ENCODE measurements at regions not wholly inside any gene's neighbourhood (a gene's known extent, or its start where the extent isn't known, plus 50 kb on each side); places are given as distances from the start of the nearest gene placed in this dataset.

DNA sequence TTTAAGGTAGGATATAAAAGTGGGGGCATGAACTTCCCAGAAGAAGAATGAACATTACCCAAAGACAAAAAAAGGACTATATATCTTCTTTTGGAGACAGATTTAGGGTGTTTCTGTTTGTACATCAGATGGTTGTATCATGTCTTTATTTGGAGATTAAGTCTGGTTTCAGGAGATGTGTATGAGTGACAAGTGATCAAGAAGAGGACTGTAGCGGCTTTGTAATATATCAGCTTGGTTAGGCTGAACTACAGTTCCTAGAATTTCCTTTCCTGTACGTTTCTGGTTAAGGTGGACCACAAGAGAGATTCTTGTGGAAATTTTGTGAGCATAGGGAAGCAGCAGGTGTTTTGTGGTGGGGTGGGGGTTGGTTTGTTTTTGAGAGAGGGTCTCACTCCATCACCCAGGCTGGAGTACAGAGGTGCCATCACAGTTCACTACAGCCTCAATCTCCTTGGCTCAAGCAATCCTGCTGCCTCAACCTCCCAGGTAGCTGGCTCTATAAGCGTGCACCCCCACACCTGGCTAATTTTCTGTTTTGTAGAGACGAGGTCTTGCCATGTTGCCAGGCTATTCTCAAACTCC lies 287.1 kb upstream of the MGAT5 start:
- no peak for DNase-seq
- Mint-ChIP-seq H3K27ac (no peak overlapping the region), H3K36me3 (ENCODE audit: low read depth) (no peaks in the 10 kb centered on the region), H3K27me3 (ENCODE audit: low read depth, poor library complexity) (peaks cover 6% of the 10 kb centered on the region), H3K4me3 (no peak overlapping the region), H3K4me1 (no peaks in the 10 kb centered on the region), H3K9me3 (peaks cover 4% of the 10 kb centered on the region)
- TF ChIP-seq CTCF (IDR thresholded peaks at IDR 0.05), result no peak

DNA sequence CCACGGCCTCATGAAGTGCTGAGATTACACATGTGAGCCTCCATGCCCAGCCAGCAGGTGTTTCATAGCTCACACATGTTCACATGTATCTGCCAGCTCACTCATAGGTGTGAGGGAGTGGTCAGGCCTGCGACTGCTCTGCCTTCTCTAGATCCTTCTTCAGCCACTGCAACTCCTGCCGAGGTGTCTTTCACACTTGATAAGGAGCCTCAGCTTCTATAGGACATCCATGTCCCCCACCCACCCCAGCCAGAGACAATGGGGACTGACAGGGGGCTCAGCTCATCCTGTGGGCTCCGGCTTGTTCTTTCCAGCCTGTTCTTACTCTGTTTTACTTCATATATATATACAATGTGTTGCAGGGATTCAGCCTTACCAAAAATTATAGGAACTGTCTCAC lies 286.5 kb upstream of the MGAT5 start:
- H3K27me3 Mint-ChIP-seq (ENCODE audit: low read depth, poor library complexity), result peaks cover 6% of the 10 kb centered on the region
- H3K4me1 Mint-ChIP-seq, result no peaks in the 10 kb centered on the region
- H3K27ac Mint-ChIP-seq, result no peak overlapping the region
- peaks cover 4% of the 10 kb centered on the region for H3K9me3 Mint-ChIP-seq
- H3K36me3 Mint-ChIP-seq (ENCODE audit: low read depth), result no peaks in the 10 kb centered on the region
- H3K4me3 Mint-ChIP-seq, result no peak overlapping the region
- DNase-seq, result no peak
- TF ChIP-seq CTCF (IDR thresholded peaks at IDR 0.05), result no peak

GRCh38 chr2:133968446-133968845 lies 285.4 kb upstream of the MGAT5 start:
- no peak for DNase-seq
- H3K4me3 Mint-ChIP-seq, result no peak overlapping the region
- H3K27ac Mint-ChIP-seq, result no peak overlapping the region
- no peaks in the 10 kb centered on the region for H3K36me3 Mint-ChIP-seq (ENCODE audit: low read depth)
- no peak for TF ChIP-seq CTCF (IDR thresholded peaks at IDR 0.05)
- H3K4me1 Mint-ChIP-seq, result no peaks in the 10 kb centered on the region
- peaks cover under 1% of the 10 kb centered on the region for H3K9me3 Mint-ChIP-seq
- peaks cover 11% of the 10 kb centered on the region for H3K27me3 Mint-ChIP-seq (ENCODE audit: low read depth, poor library complexity)

DNA sequence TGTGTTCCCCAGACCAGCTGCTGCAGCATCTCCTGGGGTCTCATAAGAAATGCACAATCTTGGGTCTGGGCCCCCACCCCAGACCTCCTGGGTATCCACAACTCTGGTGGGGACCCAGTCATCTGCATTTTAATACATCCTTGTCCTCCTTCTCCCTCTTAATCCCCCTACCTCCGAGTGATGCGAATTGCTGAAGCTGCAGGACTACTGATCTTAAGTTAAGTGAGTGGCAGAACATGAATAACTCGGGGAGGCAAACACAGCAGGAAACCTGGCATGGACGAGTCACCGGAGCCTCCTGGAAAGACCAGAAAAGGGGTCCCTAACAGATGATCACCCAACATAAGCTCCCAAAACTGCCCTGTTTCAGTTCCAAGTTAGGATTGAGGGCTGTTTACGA lies 283.2 kb upstream of the MGAT5 start:
- no peak for TF ChIP-seq CTCF (IDR thresholded peaks at IDR 0.05)
- Mint-ChIP-seq H3K36me3 (ENCODE audit: low read depth) (no peaks in the 10 kb centered on the region), H3K9me3 (no peaks in the 10 kb centered on the region), H3K27me3 (ENCODE audit: low read depth, poor library complexity) (peaks cover 5% of the 10 kb centered on the region), H3K27ac (no peak overlapping the region), H3K4me3 (no peak overlapping the region), H3K4me1 (no peaks in the 10 kb centered on the region)
- DNase-seq, result no peak

DNA sequence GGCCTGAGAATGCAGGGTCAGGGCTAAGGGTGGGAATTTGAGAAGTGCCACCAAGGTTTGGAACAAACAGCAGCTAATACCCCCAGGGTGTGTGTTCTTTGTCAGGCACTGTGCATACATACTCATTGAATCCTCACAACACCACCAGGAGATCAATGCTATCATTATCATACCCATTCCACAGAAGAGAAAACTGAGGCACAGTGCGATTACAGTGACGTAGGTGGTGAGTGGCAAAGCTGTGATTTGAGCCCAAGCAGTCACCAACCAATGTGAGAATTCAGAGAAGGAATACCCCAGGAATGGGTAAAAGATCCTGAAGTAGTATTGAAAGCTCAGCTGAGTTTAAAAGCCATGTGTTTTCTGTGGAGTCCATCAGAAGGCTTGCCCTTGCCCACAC lies 281.6 kb upstream of the MGAT5 start:
- Mint-ChIP-seq H3K4me1 (no peaks in the 10 kb centered on the region), H3K36me3 (ENCODE audit: low read depth) (no peaks in the 10 kb centered on the region), H3K9me3 (no peaks in the 10 kb centered on the region), H3K27ac (no peak overlapping the region), H3K27me3 (ENCODE audit: low read depth, poor library complexity) (peaks cover 5% of the 10 kb centered on the region), H3K4me3 (no peak overlapping the region)
- no peak for DNase-seq
- TF ChIP-seq CTCF (IDR thresholded peaks at IDR 0.05), result no peak

- no peak overlapping the region for H3K4me3 Mint-ChIP-seq
- no peak for DNase-seq
- peaks cover 5% of the 10 kb centered on the region for H3K27me3 Mint-ChIP-seq (ENCODE audit: low read depth, poor library complexity)
- H3K4me1 Mint-ChIP-seq, result no peaks in the 10 kb centered on the region
- no peaks in the 10 kb centered on the region for H3K36me3 Mint-ChIP-seq (ENCODE audit: low read depth)
- no peak for TF ChIP-seq CTCF (IDR thresholded peaks at IDR 0.05)
- no peaks in the 10 kb centered on the region for H3K9me3 Mint-ChIP-seq
- H3K27ac Mint-ChIP-seq, result no peak overlapping the region
Measured at GRCh38 chr2:133972786-133973185, 281.1 kb upstream of the MGAT5 start.
